GM12878 (cell line): ENCODE measurements at regions not wholly inside any gene's neighbourhood (a gene's known extent, or its start where the extent isn't known, plus 50 kb on each side); places are given as distances from the start of the nearest gene placed in this dataset.

Experiments
- ATAC-seq: fragments of 200-7000 bp; cut with Tn5 transposase; 3 replicates; pipeline ENCODE4 v1.9.1; 2020; ENCODE audit warnings: mild to moderate bottlenecking, moderate library complexity
- BruUV-seq: library from RNA; stranded (reverse); fragments of 400-500 nt; replicated peaks from 2 replicates; lab custom pipeline; 2021; lab: Mats Ljungman, UMichigan
- CTCF ChIA-PET: fragments of 300-600 bp; sonication (Branson Sonifier 250); formaldehyde crosslinking; extraction: SDS; loops from one replicate; lab custom pipeline; 2021; ENCODE audit warnings: inconsistent platforms; lab: Yijun Ruan, JAX
- POLR2A ChIA-PET: fragments of 350-600 bp; formaldehyde crosslinking; extraction: SDS; loops from one replicate; lab custom pipeline; 2021; ENCODE audit warnings: inconsistent platforms; lab: Charles Lee
- RAD21 ChIA-PET: fragments of 300-600 bp; sonication (Branson Sonifier 250); formaldehyde crosslinking; loops from one replicate; lab custom pipeline; 2023; ENCODE audit warnings: antibody characterized with exemption; ENCODE audit not compliant: unreplicated experiment; lab: Charles Lee
- SMC1A ChIA-PET: fragments of 300-600 bp; sonication (Branson Sonifier 250); formaldehyde crosslinking; loops from one replicate; lab custom pipeline; 2023; ENCODE audit not compliant: unreplicated experiment, uncharacterized antibody; lab: Charles Lee
- DNase-seq: peaks from one replicate; pipeline ENCODE4 v3.0.0-alpha.2; 2011; ENCODE audit warnings: low read depth, low spot score
- FAIRE-seq: peaks from 3 replicates; lab custom pipeline; 2011; peaks lifted over from hg19 to GRCh38; lab: Jason Lieb, UNC
- H2AFZ ChIP-seq: 2 replicates; pipeline ENCODE4 v1.6.0; 2011; ENCODE audit warnings: low read depth, low read length, control low read depth; ENCODE audit not compliant: control insufficient read depth
- H3K27ac ChIP-seq: 2 replicates; pipeline ENCODE4 v1.5.1; 2011; ENCODE audit warnings: control low read depth; ENCODE audit not compliant: control insufficient read depth, insufficient read depth
- H3K27me3 ChIP-seq, 2 experiments: replicated peaks in 1 of 2; 2 replicates each; pipeline versions ENCODE4 v1.6.0 to v1.6.1; 2011; ENCODE audit warnings: low read length in 1 of 2; ENCODE audit not compliant: control insufficient read depth in 2 of 2, insufficient read depth in 2 of 2
- H3K36me3 ChIP-seq, 2 experiments: 2 replicates each; pipeline ENCODE4 v1.5.1; 2011; ENCODE audit warnings: low read length in 1 of 2; ENCODE audit not compliant: control insufficient read depth in 2 of 2, insufficient read depth in 2 of 2
- H3K4me1 ChIP-seq: 2 replicates; pipeline ENCODE4 v1.6.1; 2011; ENCODE audit warnings: mild to moderate bottlenecking, low read length, moderate library complexity, mixed read lengths; ENCODE audit not compliant: control insufficient read depth, insufficient read depth
- H3K4me2 ChIP-seq: 2 replicates; pipeline ENCODE4 v1.6.0; 2011; ENCODE audit warnings: control low read depth; ENCODE audit not compliant: control insufficient read depth, insufficient read depth
- H3K4me3 ChIP-seq: fragments of 200-600 bp; sonication (generic); 2 replicates; pipeline ENCODE4 v1.5.1; 2016
- H3K79me2 ChIP-seq: 2 replicates; pipeline ENCODE4 v1.6.0; 2011; ENCODE audit warnings: low read length; ENCODE audit not compliant: control insufficient read depth, insufficient read depth
- H3K9ac ChIP-seq: 2 replicates; pipeline ENCODE4 v1.8.0; 2011; ENCODE audit warnings: low read length, control low read depth, mixed read lengths; ENCODE audit not compliant: control insufficient read depth, insufficient read depth
- H3K9me3 ChIP-seq: replicated peaks from 3 replicates; pipeline ENCODE4 v1.5.1; 2011; ENCODE audit warnings: mild to moderate bottlenecking, low read length; ENCODE audit not compliant: control insufficient read depth, insufficient read depth
- H4K20me1 ChIP-seq: 2 replicates; pipeline ENCODE4 v1.6.0; 2011; ENCODE audit not compliant: control insufficient read depth, insufficient read depth
- BRCA1 ChIP-seq: IDR thresholded peaks from 2 replicates; pipeline ENCODE4 v1.6.1; 2011; ENCODE audit warnings: low read depth, low read length, improper control_type of control experiment
- EED ChIP-seq: sonication (generic); IDR thresholded peaks from 2 replicates; pipeline ENCODE4 v1.6.1; 2016; ENCODE audit warnings: antibody characterized with exemption, low read depth
- EP300 ChIP-seq, 2 experiments: fragments of 150-350 bp in 1 of 2; IDR thresholded peaks; 2 replicates each; pipeline ENCODE4 v1.6.1; 2011 to 2012; ENCODE audit warnings: low read depth in 2 of 2, low read length in 2 of 2, borderline replicate concordance in 1 of 2, improper control_type of control experiment in 1 of 2, inconsistent platforms in 1 of 2; ENCODE audit not compliant: control insufficient read depth in 1 of 2
- FOXM1 ChIP-seq: IDR thresholded peaks from 2 replicates; pipeline ENCODE4 v1.6.1; 2012; ENCODE audit warnings: low read depth, mild to moderate bottlenecking, inconsistent platforms, low read length, moderate library complexity
- PAX5 ChIP-seq: IDR thresholded peaks from 2 replicates; pipeline ENCODE4 v1.6.1; 2011; ENCODE audit warnings: low read depth, low read length, borderline replicate concordance
- PML ChIP-seq: IDR thresholded peaks from 2 replicates; pipeline ENCODE4 v1.6.1; 2012; ENCODE audit warnings: low read length, inconsistent platforms
- STAT1 ChIP-seq: fragments of 450-650 bp; conservative IDR thresholded peaks from 2 replicates; pipeline ENCODE4 v1.6.1; 2014; ENCODE audit warnings: antibody characterized with exemption, mild to moderate bottlenecking
- TCF3 ChIP-seq: IDR thresholded peaks from 2 replicates; pipeline ENCODE4 v1.6.1; 2012; ENCODE audit warnings: low read depth, mild to moderate bottlenecking, low read length, borderline replicate concordance; ENCODE audit not compliant: insufficient read depth
- YBX1 ChIP-seq: fragments of 450-650 bp; IDR thresholded peaks from 2 replicates; pipeline ENCODE4 v1.6.1; 2016; ENCODE audit warnings: antibody characterized with exemption
- ZNF274 ChIP-seq: IDR thresholded peaks from one replicate; pipeline ENCODE4 v1.8.0; 2011; ENCODE audit not compliant: insufficient read length, insufficient read depth
- WGBS: methylation state at CpG from one replicate; pipeline ENCODE4 v1.1.6; 2016; ENCODE audit warnings: low lambda C conversion rate; ENCODE audit not compliant: insufficient replicate concordance, insufficient coverage; ENCODE audit errors: missing lambda C conversion rate; 5-methylcytosine and 5-hydroxymethylcytosine counted together
- in situ Hi-C: fragments of 300-500 bp; cut with MboI; formaldehyde crosslinking; loops from 9 replicates; pipeline ENCODE4 v1.14.3; 2018; ENCODE audit warnings: mixed read lengths
- intact Hi-C: fragments of 100-400 bp; cut with micrococcal nuclease; formaldehyde crosslinking; loops from one replicate; pipeline ENCODE4 v1.14.2; 2022; ENCODE audit not compliant: unreplicated experiment
- TF ChIP-seq, protein P1 (sequence below): fragments of 450-650 bp; IDR thresholded peaks from 2 replicates; pipeline ENCODE4 v1.6.1; 2017; ENCODE audit warnings: antibody characterized with exemption, mild to moderate bottlenecking, moderate library complexity
- TF ChIP-seq, protein P2 (sequence below): fragments of 150-350 bp; IDR thresholded peaks from 2 replicates; pipeline ENCODE4 v1.6.1; 2016; ENCODE audit warnings: low read depth, low read length

DNA sequence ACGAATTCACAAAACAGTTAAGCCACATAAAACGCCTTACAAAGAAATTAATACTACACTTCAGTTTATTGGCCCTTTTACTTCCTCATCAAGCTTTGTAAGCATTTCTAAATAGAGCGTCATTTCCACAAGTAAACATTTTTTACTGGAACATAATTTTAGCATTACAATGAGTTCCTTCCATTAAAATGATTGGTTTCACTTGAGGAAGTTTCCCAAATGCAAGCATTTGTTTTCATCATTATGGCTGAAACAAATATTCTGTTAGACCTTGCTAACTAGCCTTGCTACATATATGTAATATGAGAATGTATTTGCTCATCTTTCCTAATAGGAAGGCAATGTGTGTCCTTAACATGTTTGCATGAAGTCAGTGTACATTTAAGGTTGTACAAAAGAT is 579.1 kb downstream of the IRS1 start:
- FAIRE-seq (no peak), DNase-seq (no peak), ATAC-seq (no peak)
- Histone ChIP-seq H3K9me3 (no peaks in the 10 kb centered on the region), H3K4me3 (no peak overlapping the region), H4K20me1 (no peaks in the 10 kb centered on the region), H2AFZ (no peak overlapping the region), H3K27me3 (no peaks in the 10 kb centered on the region), H3K4me2 (no peak overlapping the region), H3K36me3 (no peaks in the 10 kb centered on the region), H3K9ac (no peak overlapping the region), H3K27ac (no peak overlapping the region), H3K79me2 (no peaks in the 10 kb centered on the region), H3K4me1 (no peaks in the 10 kb centered on the region)
- RAD21 ChIA-PET = no interaction called here
- no peak for TF ChIP-seq YBX1
- WGBS = 53% methylated on average over 3 of the region's 3 CpGs
- no TSS peak for BruUV-seq
- POLR2A ChIA-PET = no interaction called here
- SMC1A ChIA-PET = no interaction called here
- in situ Hi-C loops (loop anchor here (10.0 to 25.0 kb wide), 2 partner anchors 584 to 767 kb away; no protein-coding TSS in a partner anchor), intact Hi-C loops (no loop called here)
- CTCF ChIA-PET = no interaction called here

DNA sequence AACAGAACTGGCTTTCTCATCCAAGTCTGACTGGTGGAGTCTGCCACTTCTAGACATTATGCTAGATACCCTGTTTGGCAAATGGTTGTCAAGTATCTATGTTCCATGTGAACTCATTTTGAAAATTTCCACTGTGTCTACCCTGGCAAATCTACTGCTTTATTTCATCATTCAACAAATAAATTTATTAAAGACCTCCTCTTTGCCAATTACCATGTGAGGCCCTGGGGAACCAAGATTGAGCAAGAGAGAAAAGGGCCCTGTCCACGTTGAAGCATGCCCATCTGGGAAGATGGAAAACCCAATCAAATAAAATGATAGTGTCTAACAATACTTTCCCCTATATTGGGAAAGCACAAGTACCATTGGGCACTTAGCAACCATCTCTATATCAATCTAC is 582.4 kb downstream of the IRS1 start:
- intact Hi-C loops (loop anchor here (2.0 to 5.0 kb wide), 3 partner anchors 584 to 890 kb away; no protein-coding TSS in a partner anchor), in situ Hi-C loops (loop anchor here (25.0 kb wide), 1 partner anchor 770 kb away; no protein-coding TSS in a partner anchor)
- Histone ChIP-seq H3K36me3 (no peaks in the 10 kb centered on the region), H3K4me2 (no peak overlapping the region), H4K20me1 (no peaks in the 10 kb centered on the region), H3K27me3 (no peaks in the 10 kb centered on the region), H3K4me1 (no peaks in the 10 kb centered on the region), H3K79me2 (no peaks in the 10 kb centered on the region), H3K9ac (no peak overlapping the region), H3K27ac (no peak overlapping the region), H3K9me3 (no peaks in the 10 kb centered on the region), H2AFZ (no peak overlapping the region), H3K4me3 (no peak overlapping the region)
- no peak for ATAC-seq
- BruUV-seq = no TSS peak
- CTCF ChIA-PET = interaction anchor here (0.6 to 6.9 kb wide), 3 partner anchors 114 to 1218 kb away, joined by 3 to 80 read pairs (median 3); partner anchors contain the start of gene IRS1
- DNase-seq = no peak
- FAIRE-seq = no peak
- SMC1A ChIA-PET = interaction anchor here (1.2 to 1.6 kb wide), 3 partner anchors 10 to 117 kb away, joined by 3 to 4 read pairs (median 4); no protein-coding TSS in a partner anchor
- 0% methylated on average over 1 of the region's 1 CpG for WGBS
- POLR2A ChIA-PET = no interaction called here
- RAD21 ChIA-PET = interaction anchor here (3.3 kb wide), 1 partner anchor 585 kb away, joined by 18 read pairs; no protein-coding TSS in a partner anchor
- TF ChIP-seq, protein P1, sequence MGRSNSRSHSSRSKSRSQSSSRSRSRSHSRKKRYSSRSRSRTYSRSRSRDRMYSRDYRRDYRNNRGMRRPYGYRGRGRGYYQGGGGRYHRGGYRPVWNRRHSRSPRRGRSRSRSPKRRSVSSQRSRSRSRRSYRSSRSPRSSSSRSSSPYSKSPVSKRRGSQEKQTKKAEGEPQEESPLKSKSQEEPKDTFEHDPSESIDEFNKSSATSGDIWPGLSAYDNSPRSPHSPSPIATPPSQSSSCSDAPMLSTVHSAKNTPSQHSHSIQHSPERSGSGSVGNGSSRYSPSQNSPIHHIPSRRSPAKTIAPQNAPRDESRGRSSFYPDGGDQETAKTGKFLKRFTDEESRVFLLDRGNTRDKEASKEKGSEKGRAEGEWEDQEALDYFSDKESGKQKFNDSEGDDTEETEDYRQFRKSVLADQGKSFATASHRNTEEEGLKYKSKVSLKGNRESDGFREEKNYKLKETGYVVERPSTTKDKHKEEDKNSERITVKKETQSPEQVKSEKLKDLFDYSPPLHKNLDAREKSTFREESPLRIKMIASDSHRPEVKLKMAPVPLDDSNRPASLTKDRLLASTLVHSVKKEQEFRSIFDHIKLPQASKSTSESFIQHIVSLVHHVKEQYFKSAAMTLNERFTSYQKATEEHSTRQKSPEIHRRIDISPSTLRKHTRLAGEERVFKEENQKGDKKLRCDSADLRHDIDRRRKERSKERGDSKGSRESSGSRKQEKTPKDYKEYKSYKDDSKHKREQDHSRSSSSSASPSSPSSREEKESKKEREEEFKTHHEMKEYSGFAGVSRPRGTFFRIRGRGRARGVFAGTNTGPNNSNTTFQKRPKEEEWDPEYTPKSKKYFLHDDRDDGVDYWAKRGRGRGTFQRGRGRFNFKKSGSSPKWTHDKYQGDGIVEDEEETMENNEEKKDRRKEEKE = no peak
- no peak for TF ChIP-seq PML
- no peak for TF ChIP-seq BRCA1
- no peak for TF ChIP-seq FOXM1
- TF ChIP-seq EP300 (IDR thresholded peaks at IDR 0.05; ENCODE audit: borderline replicate concordance in 1 of 2, control insufficient read depth in 1 of 2, low read depth in 2 of 2, low read length in 2 of 2) = no peak
- no peak for TF ChIP-seq ZNF274
- TF ChIP-seq TCF3 = no peak
- TF ChIP-seq STAT1 = no peak
- no peak for TF ChIP-seq PAX5
- TF ChIP-seq, protein P2, sequence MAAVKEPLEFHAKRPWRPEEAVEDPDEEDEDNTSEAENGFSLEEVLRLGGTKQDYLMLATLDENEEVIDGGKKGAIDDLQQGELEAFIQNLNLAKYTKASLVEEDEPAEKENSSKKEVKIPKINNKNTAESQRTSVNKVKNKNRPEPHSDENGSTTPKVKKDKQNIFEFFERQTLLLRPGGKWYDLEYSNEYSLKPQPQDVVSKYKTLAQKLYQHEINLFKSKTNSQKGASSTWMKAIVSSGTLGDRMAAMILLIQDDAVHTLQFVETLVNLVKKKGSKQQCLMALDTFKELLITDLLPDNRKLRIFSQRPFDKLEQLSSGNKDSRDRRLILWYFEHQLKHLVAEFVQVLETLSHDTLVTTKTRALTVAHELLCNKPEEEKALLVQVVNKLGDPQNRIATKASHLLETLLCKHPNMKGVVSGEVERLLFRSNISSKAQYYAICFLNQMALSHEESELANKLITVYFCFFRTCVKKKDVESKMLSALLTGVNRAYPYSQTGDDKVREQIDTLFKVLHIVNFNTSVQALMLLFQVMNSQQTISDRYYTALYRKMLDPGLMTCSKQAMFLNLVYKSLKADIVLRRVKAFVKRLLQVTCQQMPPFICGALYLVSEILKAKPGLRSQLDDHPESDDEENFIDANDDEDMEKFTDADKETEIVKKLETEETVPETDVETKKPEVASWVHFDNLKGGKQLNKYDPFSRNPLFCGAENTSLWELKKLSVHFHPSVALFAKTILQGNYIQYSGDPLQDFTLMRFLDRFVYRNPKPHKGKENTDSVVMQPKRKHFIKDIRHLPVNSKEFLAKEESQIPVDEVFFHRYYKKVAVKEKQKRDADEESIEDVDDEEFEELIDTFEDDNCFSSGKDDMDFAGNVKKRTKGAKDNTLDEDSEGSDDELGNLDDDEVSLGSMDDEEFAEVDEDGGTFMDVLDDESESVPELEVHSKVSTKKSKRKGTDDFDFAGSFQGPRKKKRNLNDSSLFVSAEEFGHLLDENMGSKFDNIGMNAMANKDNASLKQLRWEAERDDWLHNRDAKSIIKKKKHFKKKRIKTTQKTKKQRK = no peak
- no peak for TF ChIP-seq EED
